Type B pancreatic cell (in vitro differentiated cells): ENCODE measurements at regions not wholly inside any gene's neighbourhood (a gene's known extent, or its start where the extent isn't known, plus 50 kb on each side); places are given as distances from the start of the nearest gene placed in this dataset.

Source experiments
- DNase-seq: peaks from one replicate; pipeline ENCODE4 v3.0.0; 2021; ENCODE audit warnings: mixed read lengths; ENCODE audit not compliant: unreplicated experiment; ENCODE audit errors: extremely low spot score
- H3K27ac Mint-ChIP-seq: 2 replicates; pipeline ENCODE4 v1.8.0; 2021; ENCODE audit warnings: mild to moderate bottlenecking, mixed read lengths
- H3K27me3 Mint-ChIP-seq: 2 replicates; pipeline ENCODE4 v1.8.0; 2021; ENCODE audit warnings: mixed read lengths
- H3K36me3 Mint-ChIP-seq: 2 replicates; pipeline ENCODE4 v1.8.0; 2021; ENCODE audit warnings: mixed read lengths
- H3K4me1 Mint-ChIP-seq: one replicate; pipeline ENCODE4 v1.8.0; 2021; ENCODE audit warnings: mixed read lengths; ENCODE audit not compliant: unreplicated experiment
- H3K4me3 Mint-ChIP-seq: 2 replicates; pipeline ENCODE4 v1.8.0; 2021; ENCODE audit warnings: mild to moderate bottlenecking, mixed read lengths
- H3K9me3 Mint-ChIP-seq: 2 replicates; pipeline ENCODE4 v1.8.0; 2021; ENCODE audit warnings: mixed read lengths
- TF ChIP-seq, protein P1 (sequence below): fragments of 200-600 bp; sonication (generic); conservative IDR thresholded peaks from 2 replicates; pipeline ENCODE4 v1.5.0; 2021; ENCODE audit warnings: antibody characterized with exemption, mild to moderate bottlenecking

DNA sequence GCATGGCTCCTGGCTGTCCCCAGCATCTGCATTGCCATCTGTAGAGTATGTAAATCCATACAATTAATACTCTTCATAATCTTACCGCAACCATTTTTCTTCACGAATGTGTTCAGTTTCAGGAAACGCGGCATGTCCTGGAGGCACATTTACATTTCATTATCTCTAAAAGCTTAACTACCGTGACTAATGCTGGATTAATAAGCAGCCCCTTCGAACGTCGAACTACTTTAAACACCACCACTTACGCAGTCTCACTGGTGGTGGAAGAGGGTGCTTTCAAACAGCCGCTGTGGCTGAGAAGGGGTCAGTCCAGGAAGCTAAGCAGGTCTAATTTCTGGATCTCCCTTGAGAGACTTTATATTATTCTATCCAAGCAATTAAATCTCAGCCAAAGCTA lies 85.6 kb downstream of the C5orf15 start:
- TF ChIP-seq, protein P1, sequence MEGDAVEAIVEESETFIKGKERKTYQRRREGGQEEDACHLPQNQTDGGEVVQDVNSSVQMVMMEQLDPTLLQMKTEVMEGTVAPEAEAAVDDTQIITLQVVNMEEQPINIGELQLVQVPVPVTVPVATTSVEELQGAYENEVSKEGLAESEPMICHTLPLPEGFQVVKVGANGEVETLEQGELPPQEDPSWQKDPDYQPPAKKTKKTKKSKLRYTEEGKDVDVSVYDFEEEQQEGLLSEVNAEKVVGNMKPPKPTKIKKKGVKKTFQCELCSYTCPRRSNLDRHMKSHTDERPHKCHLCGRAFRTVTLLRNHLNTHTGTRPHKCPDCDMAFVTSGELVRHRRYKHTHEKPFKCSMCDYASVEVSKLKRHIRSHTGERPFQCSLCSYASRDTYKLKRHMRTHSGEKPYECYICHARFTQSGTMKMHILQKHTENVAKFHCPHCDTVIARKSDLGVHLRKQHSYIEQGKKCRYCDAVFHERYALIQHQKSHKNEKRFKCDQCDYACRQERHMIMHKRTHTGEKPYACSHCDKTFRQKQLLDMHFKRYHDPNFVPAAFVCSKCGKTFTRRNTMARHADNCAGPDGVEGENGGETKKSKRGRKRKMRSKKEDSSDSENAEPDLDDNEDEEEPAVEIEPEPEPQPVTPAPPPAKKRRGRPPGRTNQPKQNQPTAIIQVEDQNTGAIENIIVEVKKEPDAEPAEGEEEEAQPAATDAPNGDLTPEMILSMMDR, result no peak
- no peaks in the 10 kb centered on the region for H3K36me3 Mint-ChIP-seq
- H3K4me1 Mint-ChIP-seq, result peaks cover 43% of the 10 kb centered on the region

DNA sequence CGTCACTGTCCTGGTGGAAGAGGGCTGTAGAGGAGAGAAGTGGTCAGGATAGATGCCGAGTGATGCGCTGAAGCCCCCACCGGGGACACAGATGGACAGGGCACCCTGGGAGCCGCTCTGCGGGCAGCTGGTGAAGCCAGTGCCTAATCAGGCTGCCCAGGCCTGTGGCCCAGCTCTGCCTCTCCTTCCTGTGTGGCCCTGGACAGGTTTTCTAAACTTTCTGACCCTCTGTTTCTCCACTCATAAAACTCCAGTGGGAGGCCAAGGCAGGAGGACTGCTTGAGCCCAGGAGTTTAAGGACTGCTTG lies 86.1 kb downstream of the C5orf15 start:
- TF ChIP-seq, protein P1, result no peak
- H3K9me3 Mint-ChIP-seq, result no peaks in the 10 kb centered on the region
- H3K4me1 Mint-ChIP-seq, result peaks cover 43% of the 10 kb centered on the region
- no peak overlapping the region for H3K4me3 Mint-ChIP-seq
- H3K36me3 Mint-ChIP-seq, result no peaks in the 10 kb centered on the region
- no peak for DNase-seq
- H3K27me3 Mint-ChIP-seq, result peaks cover 38% of the 10 kb centered on the region
- no peak overlapping the region for H3K27ac Mint-ChIP-seq

More for the DNA sequence above, 85.6 kb downstream of the C5orf15 start:
- no peak for DNase-seq
- Mint-ChIP-seq H3K4me3 (no peak overlapping the region), H3K27ac (no peak overlapping the region), H3K27me3 (peaks cover 38% of the 10 kb centered on the region), H3K9me3 (no peaks in the 10 kb centered on the region)

DNA sequence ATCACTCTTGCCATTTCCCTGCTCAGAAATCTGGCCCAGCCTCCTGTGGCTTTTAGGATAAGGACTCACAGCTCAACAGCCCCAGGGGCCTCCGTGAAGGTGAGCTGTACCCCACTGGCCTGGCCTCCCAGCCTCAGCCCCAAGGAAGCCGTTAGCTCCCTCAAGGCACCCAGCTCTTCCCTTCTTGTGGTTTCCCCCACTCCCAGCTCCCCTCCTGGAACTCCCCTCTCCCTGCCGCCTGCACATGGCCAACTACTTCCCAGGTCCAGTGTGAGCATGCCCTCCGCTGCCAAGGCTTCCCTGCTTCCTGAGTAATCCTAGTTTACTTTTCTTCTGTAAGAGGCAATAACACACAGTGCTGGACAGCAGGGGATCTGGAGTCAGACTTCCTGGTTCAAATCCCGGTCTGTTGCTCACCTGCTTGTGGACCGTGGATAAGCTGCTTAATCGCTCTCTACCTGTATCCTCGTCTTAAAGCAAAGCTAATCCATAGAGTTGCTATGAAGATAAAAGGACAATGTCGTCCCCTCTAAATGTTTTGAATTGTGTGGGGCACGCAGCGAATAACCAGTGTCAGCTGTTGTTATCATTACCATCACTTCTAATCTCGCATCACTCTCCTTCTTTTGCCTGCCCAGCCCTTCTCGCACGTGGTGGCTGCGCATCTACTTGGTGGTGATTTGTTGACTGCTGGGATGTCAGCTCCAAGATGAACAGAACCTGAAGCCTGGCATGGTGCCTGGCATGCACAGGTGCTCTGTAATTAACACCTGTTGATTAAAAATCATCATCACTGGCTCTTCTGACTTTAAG lies 86.6 kb downstream of the C5orf15 start:
- peaks cover 36% of the 10 kb centered on the region for H3K27me3 Mint-ChIP-seq
- no peaks in the 10 kb centered on the region for H3K36me3 Mint-ChIP-seq
- peak overlapping the region; percentile 53 for H3K27ac Mint-ChIP-seq
- H3K9me3 Mint-ChIP-seq, result no peaks in the 10 kb centered on the region
- TF ChIP-seq, protein P1, result no peak
- H3K4me1 Mint-ChIP-seq, result peaks cover 43% of the 10 kb centered on the region
- H3K4me3 Mint-ChIP-seq, result no peak overlapping the region
- DNase-seq, result no peak

DNA sequence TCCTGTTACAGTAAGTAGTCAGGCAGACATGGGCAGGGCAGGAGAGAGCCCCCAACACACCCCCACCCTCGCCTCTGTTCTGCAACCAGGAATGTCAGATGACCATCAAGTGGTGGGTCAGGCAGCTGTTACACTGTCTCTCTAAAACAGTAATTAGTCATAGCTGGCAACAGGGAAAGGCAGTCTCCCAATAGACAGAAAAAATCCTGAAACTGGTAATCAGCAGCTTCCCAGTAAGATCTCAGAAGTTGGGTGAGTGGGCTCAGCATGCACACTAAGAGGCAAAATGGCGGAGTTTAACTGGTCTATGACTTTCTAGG lies 90.2 kb downstream of the C5orf15 start:
- Mint-ChIP-seq H3K36me3 (peaks cover 9% of the 10 kb centered on the region), H3K4me3 (no peak overlapping the region), H3K4me1 (peaks cover 23% of the 10 kb centered on the region), H3K27ac (no peak overlapping the region), H3K27me3 (peaks cover 33% of the 10 kb centered on the region), H3K9me3 (peaks cover 19% of the 10 kb centered on the region)
- DNase-seq, result no peak
- TF ChIP-seq, protein P1, result no peak

DNA sequence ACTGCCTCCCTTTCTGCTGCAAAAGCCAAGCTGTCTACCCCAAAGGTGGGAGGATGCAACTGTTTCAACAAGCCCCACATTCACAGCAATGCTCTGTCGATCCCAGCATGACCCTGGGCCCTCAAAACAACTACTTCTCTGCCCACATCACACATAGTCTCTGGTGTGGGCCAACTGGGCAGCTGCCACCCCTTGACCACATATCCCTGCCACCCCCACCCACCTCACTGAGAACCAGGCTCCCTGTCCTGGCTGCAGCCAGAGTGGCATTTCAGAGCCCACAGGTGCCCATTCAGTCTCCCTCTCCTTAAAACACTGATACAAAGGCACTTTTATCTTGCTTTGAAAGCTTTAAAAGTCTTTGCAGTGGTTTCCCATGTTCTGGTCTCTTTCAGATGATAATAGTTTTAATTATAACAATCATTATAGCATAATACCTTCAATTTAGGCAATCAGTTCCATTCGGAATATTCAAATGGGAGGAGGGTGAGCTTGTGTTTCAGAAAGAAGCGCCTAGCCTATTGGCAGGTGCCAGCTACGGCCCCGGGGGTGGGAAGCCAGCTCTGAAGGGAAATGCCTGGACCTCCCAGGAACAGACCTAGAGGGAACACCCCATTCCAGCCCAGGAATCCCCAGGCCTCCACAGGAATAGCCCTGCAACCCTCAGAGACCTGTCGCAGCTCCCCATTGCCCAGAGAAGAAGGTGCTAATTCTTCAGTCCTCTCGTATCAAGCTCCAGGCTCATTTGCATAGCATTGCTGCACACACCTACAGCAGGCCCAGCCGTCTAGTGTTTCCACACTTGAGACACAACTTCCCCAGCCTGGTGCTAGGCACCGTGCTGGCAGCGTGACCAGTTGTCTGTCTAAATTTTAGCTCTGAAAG lies 90.8 kb downstream of the C5orf15 start:
- TF ChIP-seq, protein P1, result no peak
- Mint-ChIP-seq H3K27me3 (peaks cover 31% of the 10 kb centered on the region), H3K36me3 (peaks cover 9% of the 10 kb centered on the region), H3K4me1 (peaks cover 26% of the 10 kb centered on the region), H3K27ac (no peak overlapping the region), H3K9me3 (peaks cover 19% of the 10 kb centered on the region), H3K4me3 (no peak overlapping the region)
- DNase-seq, result no peak
